Activated CD4-positive, alpha-beta T cell treated with anti-CD3 and anti-CD28 coated beads, Interleukin-2, amount 10 ng/mL, durations not matched to agents 24 days and 14 days (primary cell): ENCODE measurements at regions not wholly inside any gene's neighbourhood (a gene's known extent, or its start where the extent isn't known, plus 50 kb on each side); places are given as distances from the start of the nearest gene placed in this dataset.

Experiments used
- DNase-seq: peaks from one replicate; pipeline ENCODE4 v3.0.0; 2022
- H3K27ac Mint-ChIP-seq: one replicate; pipeline ENCODE4 v1.8.0; 2022; ENCODE audit warnings: mild to moderate bottlenecking, mixed read lengths
- H3K27me3 Mint-ChIP-seq: one replicate; pipeline ENCODE4 v1.8.0; 2022; ENCODE audit warnings: mixed read lengths
- H3K36me3 Mint-ChIP-seq: one replicate; pipeline ENCODE4 v1.8.0; 2022; ENCODE audit warnings: low read depth, mild to moderate bottlenecking, mixed read lengths
- H3K4me1 Mint-ChIP-seq: one replicate; pipeline ENCODE4 v1.8.0; 2021; ENCODE audit warnings: mixed read lengths
- H3K4me3 Mint-ChIP-seq: one replicate; pipeline ENCODE4 v1.8.0; 2022; ENCODE audit warnings: mild to moderate bottlenecking, moderate library complexity, mixed read lengths
- H3K9me3 Mint-ChIP-seq: one replicate; pipeline ENCODE4 v1.8.0; 2021; ENCODE audit warnings: mixed read lengths
- intact Hi-C: fragments of 100-400 bp; cut with micrococcal nuclease; formaldehyde crosslinking; loops from one replicate; pipeline ENCODE4 v1.15.1; 2023

DNA sequence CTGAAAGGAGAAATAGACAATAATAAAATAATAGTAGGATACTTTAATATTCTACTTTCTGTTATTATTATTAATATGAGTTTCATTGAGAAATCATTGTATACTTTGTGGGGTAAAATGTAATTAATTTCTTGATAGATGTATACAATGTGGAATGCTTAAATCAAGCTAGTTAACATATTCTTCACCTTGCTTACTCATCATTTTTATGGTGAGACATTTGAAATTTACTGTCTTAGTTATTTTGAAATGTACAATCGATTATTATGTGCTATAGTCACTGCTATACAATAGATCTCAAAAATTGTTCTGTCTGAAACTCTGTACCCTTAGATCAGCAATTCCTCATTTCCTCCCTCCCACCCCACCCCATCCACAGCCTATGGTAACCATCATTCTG, 720.3 kb downstream of the RNF144B start:
- Mint-ChIP-seq H3K4me1 (no peaks in the 10 kb centered on the region), H3K27me3 (no peaks in the 10 kb centered on the region), H3K4me3 (no peak overlapping the region), H3K36me3 (no peaks in the 10 kb centered on the region), H3K9me3 (peaks cover 8% of the 10 kb centered on the region), H3K27ac (no peak overlapping the region)
- intact Hi-C loops: no loop called here
- no peak for DNase-seq

DNA sequence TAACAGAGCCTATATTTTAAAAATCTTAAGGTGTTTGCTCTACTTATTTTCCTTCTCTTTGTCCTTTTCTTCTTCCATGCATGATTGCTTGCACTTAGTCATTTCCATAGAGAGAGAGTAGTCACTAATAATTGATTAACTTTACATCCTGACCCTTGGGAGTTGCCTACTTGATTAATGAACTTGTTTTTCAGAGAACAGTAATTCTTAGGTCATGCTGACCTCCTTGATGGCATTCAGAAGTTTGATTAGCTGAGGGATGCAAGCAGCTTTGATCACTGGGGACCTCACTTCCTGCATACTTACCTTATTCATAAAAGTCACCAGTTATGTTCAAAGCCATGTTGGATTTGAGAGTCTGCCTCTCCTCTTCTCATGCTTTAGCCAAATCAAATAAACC, 715.6 kb upstream of the ID4 start:
- intact Hi-C loops: no loop called here
- no peak for DNase-seq
- no peaks in the 10 kb centered on the region for H3K27me3 Mint-ChIP-seq
- no peaks in the 10 kb centered on the region for H3K9me3 Mint-ChIP-seq
- no peak overlapping the region for H3K4me3 Mint-ChIP-seq
- H3K4me1 Mint-ChIP-seq: no peaks in the 10 kb centered on the region
- no peaks in the 10 kb centered on the region for H3K36me3 Mint-ChIP-seq
- no peak overlapping the region for H3K27ac Mint-ChIP-seq

DNA sequence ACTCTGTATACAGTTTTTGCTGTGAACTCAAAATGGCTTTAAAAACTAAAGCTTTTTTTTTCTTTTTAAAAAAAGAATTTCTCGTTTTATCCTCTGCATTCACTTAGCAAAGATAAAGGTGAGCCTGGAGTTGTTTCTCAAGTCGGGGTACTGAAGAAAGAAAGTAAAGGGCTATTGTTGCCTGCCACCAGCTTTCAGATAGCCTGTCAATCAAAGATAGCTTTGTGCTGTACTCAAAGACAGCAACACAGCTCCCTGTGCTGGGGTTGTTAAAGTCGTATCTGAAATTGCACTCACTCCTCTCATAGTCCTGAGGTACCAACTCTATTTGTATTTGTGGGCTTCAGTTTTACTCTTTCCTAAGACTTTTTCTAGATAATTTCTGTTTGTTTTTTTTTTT, 710.1 kb upstream of the ID4 start:
- Mint-ChIP-seq H3K27me3 (no peaks in the 10 kb centered on the region), H3K4me3 (no peak overlapping the region), H3K36me3 (no peaks in the 10 kb centered on the region), H3K4me1 (no peaks in the 10 kb centered on the region), H3K27ac (no peak overlapping the region), H3K9me3 (peaks cover 4% of the 10 kb centered on the region)
- DNase-seq: no peak
- intact Hi-C loops: no loop called here

DNA sequence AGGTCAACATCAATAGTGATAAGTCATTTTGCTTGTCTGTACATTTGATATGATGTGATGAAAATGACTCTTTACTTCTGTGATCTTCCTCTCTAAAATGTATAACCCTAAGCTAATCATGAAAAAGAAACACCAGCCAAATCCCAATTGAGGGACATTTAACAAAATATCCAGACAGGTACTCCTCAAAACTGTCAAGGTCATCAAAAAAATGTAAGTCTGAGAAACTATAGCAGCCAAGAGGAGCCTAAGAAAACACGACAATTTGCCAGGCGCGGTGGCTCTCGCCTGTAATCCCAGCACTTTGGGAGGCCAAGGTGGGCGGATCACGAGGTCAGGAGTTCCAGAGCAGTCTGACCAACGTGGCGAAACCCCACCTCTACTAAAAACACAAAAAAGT, 708.5 kb upstream of the ID4 start:
- intact Hi-C loops: no loop called here

DNA sequence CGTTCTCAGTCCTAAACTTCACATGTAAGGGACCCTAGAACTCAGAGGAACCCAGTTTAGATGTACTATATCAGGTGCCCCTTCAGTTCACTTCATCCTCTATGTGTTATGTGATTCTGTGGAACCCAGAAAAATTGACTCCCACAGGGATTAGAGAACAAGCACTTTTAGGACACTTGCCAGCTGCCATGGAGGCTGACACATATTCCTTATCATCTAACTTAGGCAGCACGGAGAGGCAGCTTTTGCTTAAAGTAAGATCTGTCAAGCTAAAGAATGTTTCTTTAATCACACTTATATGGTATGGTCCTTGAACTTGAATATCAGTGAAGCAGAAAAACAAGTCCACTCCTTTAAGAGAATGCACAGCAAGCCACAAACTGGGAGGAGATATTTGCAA, 701.5 kb upstream of the ID4 start:
- intact Hi-C loops: no loop called here
- Mint-ChIP-seq H3K27ac (no peak overlapping the region), H3K27me3 (no peaks in the 10 kb centered on the region), H3K4me1 (no peaks in the 10 kb centered on the region), H3K4me3 (no peak overlapping the region), H3K36me3 (no peaks in the 10 kb centered on the region), H3K9me3 (no peaks in the 10 kb centered on the region)
- no peak for DNase-seq

More for the DNA sequence above, 708.5 kb upstream of the ID4 start:
- Mint-ChIP-seq H3K4me1 (no peaks in the 10 kb centered on the region), H3K9me3 (peaks cover 4% of the 10 kb centered on the region), H3K27ac (no peak overlapping the region), H3K4me3 (no peak overlapping the region), H3K36me3 (no peaks in the 10 kb centered on the region), H3K27me3 (no peaks in the 10 kb centered on the region)
- DNase-seq: no peak

DNA sequence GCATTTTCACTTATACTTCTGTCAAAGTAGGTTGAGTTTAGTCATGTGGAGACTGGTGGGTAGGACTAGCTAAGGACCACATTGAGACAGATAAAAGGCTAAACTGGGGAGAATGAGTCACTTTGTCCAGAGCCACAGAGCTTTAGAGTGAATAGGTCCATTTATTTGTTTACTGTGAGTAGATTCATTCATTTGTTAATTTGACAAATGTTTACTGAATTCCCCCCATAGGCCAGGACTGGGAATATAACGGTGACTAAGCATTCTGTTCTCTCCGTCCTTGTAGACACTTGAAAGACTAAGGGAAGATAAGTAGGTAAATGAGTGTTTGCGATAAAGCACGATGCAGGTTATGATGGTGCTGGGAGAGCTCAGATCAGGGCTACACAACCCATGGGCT, 699.7 kb upstream of the ID4 start:
- intact Hi-C loops: no loop called here
- no peak overlapping the region for H3K27ac Mint-ChIP-seq
- no peaks in the 10 kb centered on the region for H3K9me3 Mint-ChIP-seq
- no peaks in the 10 kb centered on the region for H3K36me3 Mint-ChIP-seq
- H3K27me3 Mint-ChIP-seq: no peaks in the 10 kb centered on the region
- no peaks in the 10 kb centered on the region for H3K4me1 Mint-ChIP-seq
- no peak overlapping the region for H3K4me3 Mint-ChIP-seq
- DNase-seq: no peak

DNA sequence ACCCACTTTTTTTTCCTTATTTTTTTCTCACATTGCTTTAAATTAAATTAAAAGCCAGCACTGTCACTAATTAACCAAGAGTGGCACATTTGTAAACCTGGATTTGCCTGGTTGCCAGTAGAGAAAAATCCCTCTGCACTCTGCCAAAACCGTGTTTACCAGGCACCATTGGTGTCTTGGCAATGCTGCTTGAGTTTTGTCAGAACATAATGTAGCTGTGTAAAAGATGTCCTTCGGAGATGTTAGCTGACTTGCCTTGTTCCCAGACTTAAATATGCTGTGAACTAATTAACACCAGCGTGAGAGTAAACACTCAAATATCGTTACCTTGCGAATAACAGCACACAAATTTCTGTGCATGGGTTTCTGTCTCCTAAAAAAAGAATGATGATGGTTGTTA, 694.9 kb upstream of the ID4 start:
- Mint-ChIP-seq H3K4me1 (no peaks in the 10 kb centered on the region), H3K4me3 (no peak overlapping the region), H3K27me3 (no peaks in the 10 kb centered on the region), H3K27ac (no peak overlapping the region), H3K9me3 (peaks cover 3% of the 10 kb centered on the region), H3K36me3 (no peaks in the 10 kb centered on the region)
- intact Hi-C loops: no loop called here
- DNase-seq: no peak

DNA sequence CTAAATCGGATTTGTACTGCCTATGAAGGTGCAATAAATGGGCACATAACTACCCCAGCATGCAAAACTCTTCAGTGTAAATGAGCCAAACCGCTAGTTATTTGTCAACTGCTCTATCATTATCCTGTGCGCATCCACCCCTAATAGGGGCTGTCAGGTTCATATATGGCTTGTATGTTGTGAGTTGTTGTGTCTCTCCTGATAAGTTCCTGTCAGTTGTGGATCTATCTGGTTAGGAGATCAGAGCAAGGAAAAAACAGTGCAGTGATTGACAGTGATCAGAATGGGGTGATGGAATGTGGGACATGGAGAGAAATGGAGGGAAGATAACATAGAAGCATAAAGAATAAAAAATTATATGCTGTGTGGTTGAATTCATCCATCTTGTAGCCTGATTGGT, 686.9 kb upstream of the ID4 start:
- H3K27ac Mint-ChIP-seq: no peak overlapping the region
- intact Hi-C loops: no loop called here
- no peaks in the 10 kb centered on the region for H3K4me1 Mint-ChIP-seq
- no peaks in the 10 kb centered on the region for H3K36me3 Mint-ChIP-seq
- H3K27me3 Mint-ChIP-seq: no peaks in the 10 kb centered on the region
- no peak for DNase-seq
- peaks cover 4% of the 10 kb centered on the region for H3K9me3 Mint-ChIP-seq
- no peak overlapping the region for H3K4me3 Mint-ChIP-seq

DNA sequence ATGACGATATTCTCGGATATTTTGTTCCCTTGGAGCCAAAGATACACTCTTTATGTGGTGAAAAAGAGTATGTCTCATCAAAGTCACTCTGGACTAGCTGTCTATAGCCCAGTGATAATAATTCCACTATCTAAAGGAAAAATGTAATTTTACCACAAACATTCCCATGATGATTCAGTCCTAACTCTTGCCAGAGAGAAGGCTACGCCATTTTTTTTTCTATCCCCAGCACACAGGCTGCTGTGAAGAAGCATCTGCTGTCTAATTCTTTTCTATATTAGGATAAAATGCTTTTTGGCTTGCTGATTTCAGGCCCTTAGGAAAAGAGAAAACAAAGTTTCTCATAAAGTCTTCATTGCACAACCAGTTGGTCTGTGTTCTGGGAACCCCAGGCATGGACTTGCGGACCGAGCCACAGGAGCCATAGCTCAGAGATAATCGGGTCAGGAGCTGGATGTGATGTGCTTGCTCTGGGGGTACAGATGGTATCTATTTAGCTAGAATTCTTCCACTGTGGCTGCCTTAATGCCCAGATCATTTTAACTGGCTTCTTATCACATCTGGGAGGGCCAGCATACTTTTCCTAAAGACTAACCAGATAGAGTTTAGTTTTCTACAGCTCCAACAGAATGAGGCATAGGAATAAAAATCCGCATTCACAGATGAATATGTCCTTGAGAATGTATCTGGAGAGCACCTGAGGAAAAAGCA, 683.7 kb upstream of the ID4 start:
- peaks cover 4% of the 10 kb centered on the region for H3K9me3 Mint-ChIP-seq
- H3K4me3 Mint-ChIP-seq: no peak overlapping the region
- DNase-seq: no peak
- intact Hi-C loops: no loop called here
- H3K36me3 Mint-ChIP-seq: no peaks in the 10 kb centered on the region
- no peaks in the 10 kb centered on the region for H3K27me3 Mint-ChIP-seq
- no peaks in the 10 kb centered on the region for H3K4me1 Mint-ChIP-seq
- H3K27ac Mint-ChIP-seq: no peak overlapping the region

DNA sequence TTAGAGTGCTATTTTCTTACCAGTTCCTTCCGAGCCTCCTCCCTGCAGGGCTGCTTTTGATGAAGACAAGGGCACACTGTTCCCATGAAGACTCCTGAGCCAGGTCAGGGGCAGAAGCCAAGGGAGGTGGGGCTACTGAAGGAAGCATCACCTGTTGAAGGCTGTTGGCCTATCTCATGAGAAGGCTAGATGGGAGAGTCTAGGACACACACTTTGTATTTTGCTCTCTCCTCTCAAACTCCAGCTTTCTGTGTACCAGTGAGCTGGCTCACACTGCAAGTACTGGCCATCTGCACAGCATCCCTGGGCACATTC, 683.2 kb upstream of the ID4 start:
- Mint-ChIP-seq H3K27me3 (no peaks in the 10 kb centered on the region), H3K4me1 (no peaks in the 10 kb centered on the region), H3K9me3 (peaks cover 4% of the 10 kb centered on the region), H3K36me3 (no peaks in the 10 kb centered on the region), H3K27ac (no peak overlapping the region), H3K4me3 (no peak overlapping the region)
- DNase-seq: no peak
- intact Hi-C loops: no loop called here

DNA sequence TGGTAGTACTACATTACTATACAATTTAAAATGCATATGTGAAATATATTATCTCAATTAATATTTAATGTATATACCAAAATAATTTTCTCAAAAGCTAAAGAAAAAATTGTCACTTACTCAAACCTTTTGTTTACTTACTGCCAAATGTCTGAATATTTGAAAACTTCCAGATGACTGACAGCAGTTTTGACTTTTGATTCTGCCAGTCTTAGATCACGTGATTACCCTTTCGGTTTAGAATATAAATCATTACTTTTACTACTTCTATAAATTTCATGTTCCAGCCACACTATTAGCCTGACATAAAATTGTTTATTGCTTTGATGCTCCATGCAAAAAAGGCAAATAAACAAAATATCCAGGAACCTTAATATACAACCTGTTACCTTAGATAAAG, 680.7 kb upstream of the ID4 start:
- H3K27ac Mint-ChIP-seq: no peak overlapping the region
- DNase-seq: no peak
- no peaks in the 10 kb centered on the region for H3K4me1 Mint-ChIP-seq
- intact Hi-C loops: no loop called here
- H3K36me3 Mint-ChIP-seq: no peaks in the 10 kb centered on the region
- H3K9me3 Mint-ChIP-seq: peaks cover 4% of the 10 kb centered on the region
- H3K4me3 Mint-ChIP-seq: no peak overlapping the region
- H3K27me3 Mint-ChIP-seq: no peaks in the 10 kb centered on the region

DNA sequence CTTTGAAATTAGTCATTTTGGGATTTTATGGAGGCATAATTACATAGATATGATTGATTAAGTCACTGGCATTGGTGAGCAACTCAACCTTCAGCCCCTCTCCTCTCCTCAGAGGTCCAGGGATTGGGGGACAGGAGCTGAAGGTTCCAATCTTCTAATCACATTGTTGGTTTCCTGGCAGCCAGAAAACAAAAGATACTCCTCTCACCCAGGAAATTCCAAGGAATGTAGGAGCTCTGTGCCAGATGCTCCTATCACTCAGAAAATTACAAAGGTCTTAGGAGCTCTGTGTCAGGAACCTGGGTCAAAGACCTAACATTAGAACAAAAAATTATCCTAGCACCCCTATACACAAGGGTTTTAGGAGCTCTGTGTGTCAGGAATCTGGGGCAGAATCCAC, 679.7 kb upstream of the ID4 start:
- DNase-seq: no peak
- Mint-ChIP-seq H3K9me3 (no peaks in the 10 kb centered on the region), H3K36me3 (no peaks in the 10 kb centered on the region), H3K4me3 (no peak overlapping the region), H3K27me3 (no peaks in the 10 kb centered on the region), H3K27ac (no peak overlapping the region), H3K4me1 (no peaks in the 10 kb centered on the region)
- intact Hi-C loops: no loop called here

DNA sequence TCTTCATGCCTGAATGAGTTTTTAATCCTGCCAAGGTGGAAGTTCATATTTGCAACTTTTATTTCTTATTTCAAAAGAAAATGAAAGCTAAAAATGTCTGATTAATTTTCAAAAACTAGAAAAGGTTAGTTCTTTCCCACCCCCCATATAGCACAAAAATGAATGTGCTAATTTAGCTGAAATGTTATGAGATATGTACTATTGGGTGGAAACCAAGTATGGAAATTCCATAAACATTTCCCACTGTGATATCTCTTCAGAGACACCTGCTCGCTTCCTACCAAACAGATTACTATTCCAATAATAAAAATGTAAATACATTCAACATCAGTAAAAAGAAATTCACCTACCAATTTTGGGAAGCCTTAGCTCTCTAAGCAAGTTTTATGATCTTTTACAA, 678.6 kb upstream of the ID4 start:
- Mint-ChIP-seq H3K36me3 (no peaks in the 10 kb centered on the region), H3K27me3 (no peaks in the 10 kb centered on the region), H3K27ac (no peak overlapping the region), H3K4me3 (no peak overlapping the region), H3K4me1 (no peaks in the 10 kb centered on the region), H3K9me3 (no peaks in the 10 kb centered on the region)
- intact Hi-C loops: no loop called here
- DNase-seq: no peak

DNA sequence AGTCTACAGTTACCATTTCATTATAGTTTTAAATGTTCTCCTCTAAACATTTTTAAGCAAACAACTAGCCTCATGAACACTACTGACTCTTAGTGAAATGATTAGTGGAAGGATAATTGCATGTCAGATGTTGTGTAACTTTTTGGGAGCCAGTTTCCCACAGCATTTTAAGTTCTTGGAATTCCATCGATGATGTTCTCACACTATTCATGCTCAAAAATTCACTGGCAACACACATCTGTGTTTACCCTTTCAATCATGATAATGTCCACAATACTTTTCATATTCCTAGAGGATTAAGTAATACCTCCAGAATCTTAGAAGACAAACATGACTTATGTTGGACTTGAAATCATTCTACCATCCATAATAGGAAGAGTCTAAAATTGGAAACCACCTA, 678.1 kb upstream of the ID4 start:
- H3K27ac Mint-ChIP-seq: no peak overlapping the region
- no peaks in the 10 kb centered on the region for H3K27me3 Mint-ChIP-seq
- H3K36me3 Mint-ChIP-seq: no peaks in the 10 kb centered on the region
- no peak for DNase-seq
- intact Hi-C loops: no loop called here
- H3K4me1 Mint-ChIP-seq: no peaks in the 10 kb centered on the region
- H3K9me3 Mint-ChIP-seq: no peaks in the 10 kb centered on the region
- no peak overlapping the region for H3K4me3 Mint-ChIP-seq

DNA sequence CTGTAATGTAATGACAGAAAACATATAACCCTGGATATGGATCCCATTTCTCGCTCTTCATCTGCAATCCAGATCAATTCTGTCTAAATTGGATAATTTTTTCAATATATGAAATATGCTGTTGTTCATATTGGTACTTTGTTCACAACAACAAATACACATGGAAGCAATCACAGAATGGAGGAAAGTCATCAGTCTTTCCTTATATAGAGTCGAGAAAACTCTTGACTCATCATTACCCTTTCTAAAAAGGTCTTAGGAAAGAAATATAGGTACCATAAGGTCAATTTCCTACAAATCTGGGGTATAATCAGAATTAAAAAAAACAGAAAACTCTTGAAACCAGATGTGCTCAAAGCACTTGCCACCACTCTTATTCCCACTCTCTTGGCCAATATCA, 677.6 kb upstream of the ID4 start:
- Mint-ChIP-seq H3K27ac (no peak overlapping the region), H3K36me3 (no peaks in the 10 kb centered on the region), H3K27me3 (no peaks in the 10 kb centered on the region), H3K4me3 (no peak overlapping the region), H3K4me1 (no peaks in the 10 kb centered on the region), H3K9me3 (no peaks in the 10 kb centered on the region)
- no peak for DNase-seq
- intact Hi-C loops: no loop called here
